ENCODE measurements at regions not wholly inside any gene's neighbourhood (a gene's known extent, or its start where the extent isn't known, plus 50 kb on each side); places are given as distances from the start of the nearest gene placed in this dataset.

GRCh38 chr7:46352004-46352954 lies 431.2 kb upstream of the IGFBP3 start:
- TF ChIP-seq CTCF (IDR thresholded peaks at IDR 0.05; ENCODE audit: insufficient read depth, missing control alignments): peak; percentile 58
- FAIRE-seq (no peak), DNase-seq (ENCODE audit: insufficient read length, low spot score) (no peak)

GRCh38 chr7:46349490-46349889 lies 428.4 kb upstream of the IGFBP3 start:
- no peak for FAIRE-seq
- TF ChIP-seq CTCF (IDR thresholded peaks at IDR 0.05; ENCODE audit: insufficient read depth, missing control alignments): no peak

GRCh38 chr7:46344533-46344932 lies 423.5 kb upstream of the IGFBP3 start:
- DNase-seq (ENCODE audit: insufficient read length, low spot score) (no peak), FAIRE-seq (no peak)
- TF ChIP-seq CTCF (IDR thresholded peaks at IDR 0.05; ENCODE audit: insufficient read depth, missing control alignments): no peak

More at GRCh38 chr7:46349490-46349889, 428.4 kb upstream of the IGFBP3 start:
- no peak for DNase-seq (ENCODE audit: insufficient read length, low spot score)

- no peak for FAIRE-seq
- no peak for DNase-seq (ENCODE audit: insufficient read length, low spot score)
- TF ChIP-seq CTCF (IDR thresholded peaks at IDR 0.05; ENCODE audit: insufficient read depth, missing control alignments): no peak
Observed at GRCh38 chr7:46343802-46344201, 422.7 kb upstream of the IGFBP3 start.

- no peak for FAIRE-seq
- TF ChIP-seq CTCF (IDR thresholded peaks at IDR 0.05; ENCODE audit: insufficient read depth, missing control alignments): no peak
- no peak for DNase-seq (ENCODE audit: insufficient read length, low spot score)
Observed at GRCh38 chr7:46322937-46323336, 401.9 kb upstream of the IGFBP3 start.

GRCh38 chr7:46321556-46322205 lies 400.6 kb upstream of the IGFBP3 start:
- FAIRE-seq (no peak), DNase-seq (ENCODE audit: insufficient read length, low spot score) (no peak)
- TF ChIP-seq CTCF (IDR thresholded peaks at IDR 0.05; ENCODE audit: insufficient read depth, missing control alignments): no peak

GRCh38 chr7:46320956-46321355 lies 399.9 kb upstream of the IGFBP3 start:
- no peak for DNase-seq (ENCODE audit: insufficient read length, low spot score)
- FAIRE-seq: no peak
- no peak for TF ChIP-seq CTCF (IDR thresholded peaks at IDR 0.05; ENCODE audit: insufficient read depth, missing control alignments)
